GM13977 (cell line): ENCODE measurements at regions not wholly inside any gene's neighbourhood (a gene's known extent, or its start where the extent isn't known, plus 50 kb on each side); places are given as distances from the start of the nearest gene placed in this dataset.

ENCODE experiments used
- DNase-seq: peaks from one replicate; pipeline ENCODE4 v3.0.0; 2012; ENCODE audit warnings: low spot score
- in situ Hi-C: fragments of 300-500 bp; cut with MboI; formaldehyde crosslinking; loops from one replicate; pipeline ENCODE4 v1.12.0; 2022; ENCODE audit warnings: low sequenced_read_pairs, low pct_unique_long_range_greater_than_20kb, mixed read lengths, inconsistent platforms; ENCODE audit not compliant: unreplicated experiment
- TF ChIP-seq, protein P1 (sequence below): IDR thresholded peaks from 2 replicates; pipeline ENCODE4 v1.5.1; 2012; ENCODE audit warnings: mild to moderate bottlenecking, control low read depth; ENCODE audit not compliant: insufficient read depth; ENCODE audit errors: extremely low read depth, missing control alignments

DNA sequence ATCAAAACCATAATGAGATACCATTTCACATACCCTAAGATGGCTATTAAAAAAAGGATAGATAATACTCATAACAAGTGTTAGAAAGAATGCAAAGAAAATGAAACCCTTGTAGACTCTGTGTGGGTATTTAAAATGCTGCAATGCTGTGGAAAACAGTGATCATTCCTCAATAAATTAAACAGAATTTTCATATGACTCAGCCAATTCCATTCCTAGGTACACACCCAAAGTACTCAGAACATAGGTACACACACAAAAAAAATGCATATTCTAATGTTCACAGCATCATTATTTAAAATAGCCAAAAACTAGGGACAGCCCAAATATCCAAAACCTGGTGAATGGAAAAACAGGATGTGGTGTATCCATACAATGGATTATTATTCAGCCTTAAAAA is 502.3 kb downstream of the KCNJ3 start:
- no peak for DNase-seq
- TF ChIP-seq, protein P1, sequence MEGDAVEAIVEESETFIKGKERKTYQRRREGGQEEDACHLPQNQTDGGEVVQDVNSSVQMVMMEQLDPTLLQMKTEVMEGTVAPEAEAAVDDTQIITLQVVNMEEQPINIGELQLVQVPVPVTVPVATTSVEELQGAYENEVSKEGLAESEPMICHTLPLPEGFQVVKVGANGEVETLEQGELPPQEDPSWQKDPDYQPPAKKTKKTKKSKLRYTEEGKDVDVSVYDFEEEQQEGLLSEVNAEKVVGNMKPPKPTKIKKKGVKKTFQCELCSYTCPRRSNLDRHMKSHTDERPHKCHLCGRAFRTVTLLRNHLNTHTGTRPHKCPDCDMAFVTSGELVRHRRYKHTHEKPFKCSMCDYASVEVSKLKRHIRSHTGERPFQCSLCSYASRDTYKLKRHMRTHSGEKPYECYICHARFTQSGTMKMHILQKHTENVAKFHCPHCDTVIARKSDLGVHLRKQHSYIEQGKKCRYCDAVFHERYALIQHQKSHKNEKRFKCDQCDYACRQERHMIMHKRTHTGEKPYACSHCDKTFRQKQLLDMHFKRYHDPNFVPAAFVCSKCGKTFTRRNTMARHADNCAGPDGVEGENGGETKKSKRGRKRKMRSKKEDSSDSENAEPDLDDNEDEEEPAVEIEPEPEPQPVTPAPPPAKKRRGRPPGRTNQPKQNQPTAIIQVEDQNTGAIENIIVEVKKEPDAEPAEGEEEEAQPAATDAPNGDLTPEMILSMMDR = no peak
- in situ Hi-C loops = no loop called here

DNA sequence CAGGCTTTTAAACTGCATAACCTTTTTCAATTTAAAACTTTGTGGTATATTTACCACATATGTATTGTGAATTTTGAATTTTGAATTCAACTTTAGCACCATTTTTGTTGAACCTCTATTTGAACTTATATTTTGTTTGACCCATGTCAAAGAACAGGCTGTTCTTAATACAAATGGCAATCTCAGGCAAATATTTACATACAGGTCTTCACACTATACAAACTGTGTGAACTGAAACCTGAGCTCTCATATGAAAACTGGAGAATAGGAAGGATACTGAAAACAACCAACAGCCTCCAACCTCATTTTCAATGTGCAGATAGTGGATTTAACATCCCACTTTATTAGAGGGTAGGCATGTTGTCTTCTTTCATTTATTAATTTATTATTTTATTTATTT is 491.8 kb downstream of the KCNJ3 start:
- TF ChIP-seq, protein P1 = no peak
- in situ Hi-C loops = no loop called here
- DNase-seq = no peak

DNA sequence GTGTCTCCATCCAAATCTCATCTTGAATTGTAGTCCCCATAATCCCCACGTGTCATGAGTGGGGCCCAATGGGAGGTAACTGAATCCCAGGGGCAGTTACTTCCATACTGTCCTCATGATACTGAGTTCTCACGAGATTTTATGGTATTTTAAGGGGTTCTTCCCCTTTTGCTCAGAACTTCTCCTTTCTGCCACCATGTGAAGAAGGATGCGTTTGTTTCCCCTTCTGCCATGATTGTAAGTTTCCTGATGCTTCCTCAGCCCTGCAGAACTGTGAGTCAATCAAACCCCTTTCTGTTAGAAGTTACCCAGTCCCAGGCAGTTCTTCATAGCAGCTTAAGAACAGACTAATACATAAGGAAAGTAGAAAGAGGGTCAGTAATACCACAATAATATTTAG is 480.4 kb downstream of the KCNJ3 start:
- in situ Hi-C loops = no loop called here
- TF ChIP-seq, protein P1 = no peak
- DNase-seq = no peak

DNA sequence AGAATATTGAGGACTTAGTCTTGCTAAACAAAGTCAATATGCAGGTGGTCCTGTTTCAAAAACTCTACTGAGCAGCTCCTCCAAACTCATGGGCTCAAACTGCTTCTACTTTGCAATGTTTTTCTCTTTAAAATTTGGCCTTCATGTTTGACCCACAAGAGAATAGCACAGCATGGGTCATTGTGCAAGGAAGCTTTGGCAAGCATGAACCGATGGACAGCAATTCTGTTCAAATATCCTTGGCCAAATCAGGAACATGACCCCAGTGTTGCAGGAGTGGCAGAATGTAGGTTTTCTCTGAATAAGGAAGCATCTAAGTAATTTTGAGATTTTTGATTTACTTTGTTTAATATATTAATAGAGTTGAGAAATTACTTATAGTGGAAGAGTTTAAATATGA is 477.9 kb downstream of the KCNJ3 start:
- in situ Hi-C loops = no loop called here
- TF ChIP-seq, protein P1 = no peak
- DNase-seq = no peak

DNA sequence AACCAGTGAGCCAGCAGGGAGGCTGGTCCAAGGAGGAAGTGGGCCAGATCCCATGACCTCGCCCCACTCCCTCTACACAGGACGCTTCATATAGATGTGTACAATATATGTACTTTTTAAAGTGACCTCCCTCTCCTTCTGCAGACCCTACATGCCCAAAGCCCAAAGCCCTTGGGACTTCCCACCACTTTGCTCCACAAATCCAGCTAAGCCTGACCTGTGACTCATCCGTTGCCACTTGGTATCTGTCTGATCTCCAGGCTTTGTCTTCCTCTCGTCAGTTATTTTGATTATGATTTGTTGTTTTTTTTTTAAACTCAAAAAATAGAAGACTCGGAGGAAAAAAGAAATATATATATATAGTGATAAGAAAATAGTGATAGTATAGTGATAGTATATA is 470.8 kb downstream of the KCNJ3 start:
- TF ChIP-seq, protein P1 = no peak
- in situ Hi-C loops = no loop called here
- no peak for DNase-seq

DNA sequence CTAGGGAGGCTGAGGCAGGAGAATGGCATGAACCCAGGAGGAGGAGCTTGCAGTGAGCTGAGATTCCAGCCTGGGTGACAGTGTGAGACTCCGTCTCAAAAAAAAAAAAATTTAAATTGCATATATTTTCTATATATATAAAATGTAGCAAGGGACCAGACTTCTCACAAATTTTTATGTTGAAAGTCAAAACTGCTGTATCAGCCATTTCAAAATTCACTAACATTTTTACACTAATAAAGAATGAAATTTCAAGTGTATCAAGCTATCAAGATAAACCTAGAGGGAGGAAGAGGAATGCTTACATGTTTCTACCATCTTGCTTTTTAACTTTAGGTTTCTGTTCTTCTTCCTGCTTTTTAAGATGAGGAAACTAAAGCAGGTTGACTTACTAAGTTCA is 464.0 kb downstream of the KCNJ3 start:
- no peak for DNase-seq
- TF ChIP-seq, protein P1 = no peak
- in situ Hi-C loops = no loop called here

DNA sequence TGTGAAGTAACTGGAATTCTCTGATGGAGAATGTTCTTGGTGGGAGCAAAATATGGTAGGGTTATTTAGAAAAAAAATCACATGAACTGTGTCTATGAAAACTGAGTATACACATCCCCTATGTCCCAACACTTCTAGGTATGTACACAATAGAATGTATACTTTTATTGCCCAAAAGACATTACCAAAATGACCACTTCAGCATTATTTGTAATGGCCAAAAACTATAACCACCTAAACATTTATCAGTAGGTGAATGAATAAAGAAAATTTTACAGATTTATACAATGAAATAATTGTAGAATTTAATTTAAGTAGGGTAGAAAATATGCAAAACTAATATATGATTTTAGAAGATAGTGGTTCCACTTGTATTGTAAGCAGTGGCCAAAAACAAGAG is 462.8 kb downstream of the KCNJ3 start:
- in situ Hi-C loops = no loop called here

More for the DNA sequence above, 462.8 kb downstream of the KCNJ3 start:
- TF ChIP-seq, protein P1 = no peak
- no peak for DNase-seq
